Smooth muscle cell (in vitro differentiated cells): ENCODE measurements at regions not wholly inside any gene's neighbourhood (a gene's known extent, or its start where the extent isn't known, plus 50 kb on each side); places are given as distances from the start of the nearest gene placed in this dataset.
"Not testable (repeated sequence)": the region's sequence is repeated elsewhere in the genome, so short reads cannot be mapped to it uniquely, and the experiment has no call there.

ENCODE experiments used
- DNase-seq: peaks from one replicate; lab custom pipeline; 2025; ENCODE audit not compliant: unreplicated experiment; lab: John Stamatoyannopoulos, UW
- H2AFZ ChIP-seq: fragments of 200-600 bp; sonication (generic); 2 replicates; pipeline ENCODE4 v1.6.0; 2016; ENCODE audit warnings: antibody characterized with exemption, low read depth, mild to moderate bottlenecking
- H3F3A ChIP-seq: fragments of 200-600 bp; sonication (generic); 2 replicates; pipeline ENCODE4 v1.6.0; 2017; ENCODE audit warnings: antibody characterized with exemption, low read depth
- H3K27ac ChIP-seq: fragments of 200-600 bp; sonication (generic); 2 replicates; pipeline ENCODE4 v1.5.1; 2016; ENCODE audit warnings: low read depth, mild to moderate bottlenecking
- H3K27me3 ChIP-seq: fragments of 200-600 bp; sonication (generic); 2 replicates; pipeline ENCODE4 v1.6.1; 2016; ENCODE audit warnings: low read depth, mild to moderate bottlenecking
- H3K36me3 ChIP-seq: fragments of 200-600 bp; sonication (generic); 2 replicates; pipeline ENCODE4 v1.5.1; 2016; ENCODE audit warnings: low read depth
- H3K4me1 ChIP-seq: fragments of 200-600 bp; sonication (generic); 2 replicates; pipeline ENCODE4 v1.5.1; 2016; ENCODE audit warnings: low read depth
- H3K4me2 ChIP-seq: fragments of 200-600 bp; sonication (generic); 2 replicates; pipeline ENCODE4 v1.6.0; 2016; ENCODE audit warnings: mild to moderate bottlenecking
- H3K4me3 ChIP-seq: fragments of 200-600 bp; sonication (generic); 2 replicates; pipeline ENCODE4 v1.5.1; 2016; ENCODE audit warnings: mild to moderate bottlenecking
- H3K79me2 ChIP-seq: fragments of 200-600 bp; sonication (generic); 2 replicates; pipeline ENCODE4 v1.6.0; 2016; ENCODE audit warnings: low read depth, mild to moderate bottlenecking
- H3K9ac ChIP-seq: fragments of 200-600 bp; sonication (generic); 2 replicates; pipeline ENCODE4 v1.6.0; 2016; ENCODE audit warnings: low read depth
- H3K9me3 ChIP-seq: fragments of 200-600 bp; sonication (generic); replicated peaks from 2 replicates; pipeline ENCODE4 v1.5.1; 2016; ENCODE audit warnings: low read depth
- H4K20me1 ChIP-seq: fragments of 200-600 bp; sonication (generic); 2 replicates; pipeline ENCODE4 v1.6.0; 2016; ENCODE audit warnings: low read depth
- CTCF ChIP-seq: fragments of 200-600 bp; sonication (generic); IDR thresholded peaks from 2 replicates; pipeline ENCODE4 v1.5.1; 2017; ENCODE audit warnings: borderline replicate concordance, mild to moderate bottlenecking, antibody characterized with exemption; ENCODE audit not compliant: insufficient read depth, poor library complexity, severe bottlenecking
- WGBS: methylation state at CpG from one replicate; pipeline ENCODE4 v1.1.7; 2016; ENCODE audit warnings: low lambda C conversion rate; 5-methylcytosine and 5-hydroxymethylcytosine counted together

GRCh38 chr10:130715686-130716670 lies 579.8 kb downstream of the GLRX3 start:
- Histone ChIP-seq H3K4me1 (no peaks in the 10 kb centered on the region), H3K9ac (no peak overlapping the region), H3K36me3 (no peaks in the 10 kb centered on the region), H3F3A (no peaks in the 10 kb centered on the region), H2AFZ (no peak overlapping the region), H3K79me2 (no peaks in the 10 kb centered on the region), H3K9me3 (no peaks in the 10 kb centered on the region), H4K20me1 (no peaks in the 10 kb centered on the region), H3K4me3 (no peak overlapping the region), H3K27ac (no peak overlapping the region), H3K4me2 (no peak overlapping the region), H3K27me3 (no peaks in the 10 kb centered on the region)
- no peak for TF ChIP-seq CTCF
- no peak for DNase-seq
- 94% methylated on average over 12 of the region's 12 CpGs for WGBS

GRCh38 chr10:130717083-130717482 lies 580.9 kb downstream of the GLRX3 start:
- Histone ChIP-seq H3K79me2 (no peaks in the 10 kb centered on the region), H3K4me2 (no peak overlapping the region), H4K20me1 (no peaks in the 10 kb centered on the region), H2AFZ (no peak overlapping the region), H3K27me3 (no peaks in the 10 kb centered on the region), H3K9ac (no peak overlapping the region), H3K27ac (no peak overlapping the region), H3K4me1 (no peaks in the 10 kb centered on the region), H3K36me3 (no peaks in the 10 kb centered on the region), H3K9me3 (no peaks in the 10 kb centered on the region), H3K4me3 (no peak overlapping the region), H3F3A (no peaks in the 10 kb centered on the region)
- DNase-seq: no peak
- WGBS: 82% methylated on average over 7 of the region's 7 CpGs
- no peak for TF ChIP-seq CTCF

GRCh38 chr10:130718744-130719447 lies 582.7 kb downstream of the GLRX3 start:
- not testable (repeated sequence) for DNase-seq, H3K36me3 ChIP-seq, H3K4me1 ChIP-seq, H3F3A ChIP-seq, H3K4me3 ChIP-seq, H4K20me1 ChIP-seq, H3K4me2 ChIP-seq, H3K9ac ChIP-seq, H3K79me2 ChIP-seq, H2AFZ ChIP-seq, H3K27ac ChIP-seq, H3K9me3 ChIP-seq, H3K27me3 ChIP-seq
- 81% methylated on average over 9 of the region's 9 CpGs for WGBS

GRCh38 chr10:130719448-130719752 lies 583.2 kb downstream of the GLRX3 start:
- H3K27ac ChIP-seq: no peak overlapping the region
- H4K20me1 ChIP-seq: no peaks in the 10 kb centered on the region
- no peaks in the 10 kb centered on the region for H3K4me1 ChIP-seq
- H3K9me3 ChIP-seq: no peaks in the 10 kb centered on the region
- WGBS: 72% methylated on average over 2 of the region's 2 CpGs
- no peaks in the 10 kb centered on the region for H3K36me3 ChIP-seq
- no peak overlapping the region for H3K4me2 ChIP-seq
- H3K4me3 ChIP-seq: no peak overlapping the region
- no peaks in the 10 kb centered on the region for H3K79me2 ChIP-seq
- no peak for TF ChIP-seq CTCF
- H3K27me3 ChIP-seq: no peaks in the 10 kb centered on the region
- H3K9ac ChIP-seq: no peak overlapping the region
- no peaks in the 10 kb centered on the region for H3F3A ChIP-seq
- no peak for DNase-seq
- no peak overlapping the region for H2AFZ ChIP-seq
